ENCODE measurements at regions not wholly inside any gene's neighbourhood (a gene's known extent, or its start where the extent isn't known, plus 50 kb on each side); places are given as distances from the start of the nearest gene placed in this dataset.

- ATAC-seq = no peak
- no peaks in the 10 kb centered on the region for H3K36me3 Mint-ChIP-seq
- H3K27ac Mint-ChIP-seq = no peak overlapping the region
- no peaks in the 10 kb centered on the region for H3K27me3 Mint-ChIP-seq (ENCODE audit: low read depth)
- H3K9me3 Mint-ChIP-seq = peaks cover 10% of the 10 kb centered on the region
- DNase-seq (ENCODE audit: low spot score) = no peak
- no peak for TF ChIP-seq RELA (CRISPR knock-in tag; IDR thresholded peaks at IDR 0.05; ENCODE audit: borderline replicate concordance)
- TF ChIP-seq, protein P1, sequence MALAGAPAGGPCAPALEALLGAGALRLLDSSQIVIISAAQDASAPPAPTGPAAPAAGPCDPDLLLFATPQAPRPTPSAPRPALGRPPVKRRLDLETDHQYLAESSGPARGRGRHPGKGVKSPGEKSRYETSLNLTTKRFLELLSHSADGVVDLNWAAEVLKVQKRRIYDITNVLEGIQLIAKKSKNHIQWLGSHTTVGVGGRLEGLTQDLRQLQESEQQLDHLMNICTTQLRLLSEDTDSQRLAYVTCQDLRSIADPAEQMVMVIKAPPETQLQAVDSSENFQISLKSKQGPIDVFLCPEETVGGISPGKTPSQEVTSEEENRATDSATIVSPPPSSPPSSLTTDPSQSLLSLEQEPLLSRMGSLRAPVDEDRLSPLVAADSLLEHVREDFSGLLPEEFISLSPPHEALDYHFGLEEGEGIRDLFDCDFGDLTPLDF (CRISPR knock-in tag; IDR thresholded peaks at IDR 0.05) = no peak
- TF ChIP-seq CREB1 (CRISPR knock-in tag; IDR thresholded peaks at IDR 0.05) = no peak
- no peak for TF ChIP-seq E2F5 (CRISPR knock-in tag; IDR thresholded peaks at IDR 0.05)
- no peak for TF ChIP-seq NR3C1 (CRISPR knock-in tag; conservative IDR thresholded peaks at IDR 0.05; ENCODE audit: low read depth)
- no peak for TF ChIP-seq TP53 (CRISPR knock-in tag; IDR thresholded peaks at IDR 0.05)
- TF ChIP-seq, protein P2, sequence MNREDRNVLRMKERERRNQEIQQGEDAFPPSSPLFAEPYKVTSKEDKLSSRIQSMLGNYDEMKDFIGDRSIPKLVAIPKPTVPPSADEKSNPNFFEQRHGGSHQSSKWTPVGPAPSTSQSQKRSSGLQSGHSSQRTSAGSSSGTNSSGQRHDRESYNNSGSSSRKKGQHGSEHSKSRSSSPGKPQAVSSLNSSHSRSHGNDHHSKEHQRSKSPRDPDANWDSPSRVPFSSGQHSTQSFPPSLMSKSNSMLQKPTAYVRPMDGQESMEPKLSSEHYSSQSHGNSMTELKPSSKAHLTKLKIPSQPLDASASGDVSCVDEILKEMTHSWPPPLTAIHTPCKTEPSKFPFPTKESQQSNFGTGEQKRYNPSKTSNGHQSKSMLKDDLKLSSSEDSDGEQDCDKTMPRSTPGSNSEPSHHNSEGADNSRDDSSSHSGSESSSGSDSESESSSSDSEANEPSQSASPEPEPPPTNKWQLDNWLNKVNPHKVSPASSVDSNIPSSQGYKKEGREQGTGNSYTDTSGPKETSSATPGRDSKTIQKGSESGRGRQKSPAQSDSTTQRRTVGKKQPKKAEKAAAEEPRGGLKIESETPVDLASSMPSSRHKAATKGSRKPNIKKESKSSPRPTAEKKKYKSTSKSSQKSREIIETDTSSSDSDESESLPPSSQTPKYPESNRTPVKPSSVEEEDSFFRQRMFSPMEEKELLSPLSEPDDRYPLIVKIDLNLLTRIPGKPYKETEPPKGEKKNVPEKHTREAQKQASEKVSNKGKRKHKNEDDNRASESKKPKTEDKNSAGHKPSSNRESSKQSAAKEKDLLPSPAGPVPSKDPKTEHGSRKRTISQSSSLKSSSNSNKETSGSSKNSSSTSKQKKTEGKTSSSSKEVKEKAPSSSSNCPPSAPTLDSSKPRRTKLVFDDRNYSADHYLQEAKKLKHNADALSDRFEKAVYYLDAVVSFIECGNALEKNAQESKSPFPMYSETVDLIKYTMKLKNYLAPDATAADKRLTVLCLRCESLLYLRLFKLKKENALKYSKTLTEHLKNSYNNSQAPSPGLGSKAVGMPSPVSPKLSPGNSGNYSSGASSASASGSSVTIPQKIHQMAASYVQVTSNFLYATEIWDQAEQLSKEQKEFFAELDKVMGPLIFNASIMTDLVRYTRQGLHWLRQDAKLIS (CRISPR knock-in tag; IDR thresholded peaks at IDR 0.05; ENCODE audit: borderline replicate concordance) = no peak
- ChIA-PET CTCF (no interaction called here), POLR2A (no interaction called here)
- no peak overlapping the region for H3K4me3 Mint-ChIP-seq
- H3K4me1 Mint-ChIP-seq = no peaks in the 10 kb centered on the region
Measured at GRCh38 chr2:129469871-129470270, 509.6 kb upstream of the RAB6C start.

DNA sequence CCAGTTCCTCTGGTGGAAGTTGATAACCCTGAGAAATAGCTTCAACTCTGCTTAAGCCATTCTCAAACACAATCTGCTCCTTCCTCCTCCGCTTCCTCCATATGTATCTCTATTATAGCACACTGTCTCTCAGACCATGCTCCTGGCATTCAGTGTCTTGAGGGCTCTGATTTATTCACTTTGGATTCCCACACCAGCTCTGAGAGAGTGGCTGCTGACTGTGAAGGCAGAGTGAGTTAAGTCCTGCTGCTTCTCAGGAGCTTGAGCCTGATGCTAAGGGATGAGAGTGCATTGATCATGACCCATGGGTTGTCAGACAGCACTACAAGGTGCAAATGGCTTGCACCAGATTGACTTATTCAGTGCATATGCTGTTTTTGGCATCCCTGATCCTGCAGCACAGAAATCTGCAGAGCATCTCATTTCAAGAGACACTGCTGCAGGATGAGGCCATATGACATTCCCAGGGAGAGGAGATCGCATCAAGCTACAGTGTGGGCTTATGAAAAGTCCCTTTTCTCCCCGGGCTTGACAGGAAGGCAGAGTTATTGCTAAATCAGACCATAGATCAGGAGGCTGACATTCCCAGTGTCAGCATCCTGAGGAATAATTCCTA is 500.5 kb upstream of the RAB6C start:
- peaks cover 8% of the 10 kb centered on the region for H3K9me3 Mint-ChIP-seq
- TF ChIP-seq, protein P3, sequence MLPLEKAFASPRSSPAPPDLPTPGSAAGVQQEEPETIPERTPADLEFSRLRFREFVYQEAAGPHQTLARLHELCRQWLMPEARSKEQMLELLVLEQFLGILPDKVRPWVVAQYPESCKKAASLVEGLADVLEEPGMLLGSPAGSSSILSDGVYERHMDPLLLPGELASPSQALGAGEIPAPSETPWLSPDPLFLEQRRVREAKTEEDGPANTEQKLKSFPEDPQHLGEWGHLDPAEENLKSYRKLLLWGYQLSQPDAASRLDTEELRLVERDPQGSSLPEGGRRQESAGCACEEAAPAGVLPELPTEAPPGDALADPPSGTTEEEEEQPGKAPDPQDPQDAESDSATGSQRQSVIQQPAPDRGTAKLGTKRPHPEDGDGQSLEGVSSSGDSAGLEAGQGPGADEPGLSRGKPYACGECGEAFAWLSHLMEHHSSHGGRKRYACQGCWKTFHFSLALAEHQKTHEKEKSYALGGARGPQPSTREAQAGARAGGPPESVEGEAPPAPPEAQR (CRISPR knock-in tag; IDR thresholded peaks at IDR 0.05) = no peak
- TF ChIP-seq FOXJ3 (CRISPR knock-in tag; IDR thresholded peaks at IDR 0.05; ENCODE audit: borderline replicate concordance) (no peak), RELA (CRISPR knock-in tag; IDR thresholded peaks at IDR 0.05; ENCODE audit: borderline replicate concordance) (no peak), ZNF317 (CRISPR knock-in tag; IDR thresholded peaks at IDR 0.05; ENCODE audit: borderline replicate concordance, low read depth) (no peak)
- POLR2A ChIA-PET = no interaction called here
- H3K36me3 Mint-ChIP-seq = no peaks in the 10 kb centered on the region
- DNase-seq (ENCODE audit: low spot score) = no peak
- ATAC-seq = no peak
- CTCF ChIA-PET = no interaction called here
- H3K27ac Mint-ChIP-seq = no peak overlapping the region
- H3K4me1 Mint-ChIP-seq = peaks cover 17% of the 10 kb centered on the region
- H3K27me3 Mint-ChIP-seq (ENCODE audit: low read depth) = no peaks in the 10 kb centered on the region
- H3K4me3 Mint-ChIP-seq = no peak overlapping the region

- peaks cover 8% of the 10 kb centered on the region for H3K9me3 Mint-ChIP-seq
- POLR2A ChIA-PET = no interaction called here
- CTCF ChIA-PET = no interaction called here
- no peak overlapping the region for H3K27ac Mint-ChIP-seq
- no peak overlapping the region for H3K4me3 Mint-ChIP-seq
- TF ChIP-seq TEAD4 (CRISPR knock-in tag; IDR thresholded peaks at IDR 0.05) (no peak), TEAD1 (CRISPR knock-in tag; IDR thresholded peaks at IDR 0.05) (no peak), SP1 (CRISPR knock-in tag; conservative IDR thresholded peaks at IDR 0.05) (no peak), RELA (CRISPR knock-in tag; IDR thresholded peaks at IDR 0.05; ENCODE audit: borderline replicate concordance) (no peak), ATF6 (CRISPR knock-in tag; IDR thresholded peaks at IDR 0.05) (no peak), ETV6 (CRISPR knock-in tag; IDR thresholded peaks at IDR 0.05) (no peak)
- TF ChIP-seq, protein P3 (CRISPR knock-in tag; IDR thresholded peaks at IDR 0.05) = no peak
- TF ChIP-seq, protein P4, sequence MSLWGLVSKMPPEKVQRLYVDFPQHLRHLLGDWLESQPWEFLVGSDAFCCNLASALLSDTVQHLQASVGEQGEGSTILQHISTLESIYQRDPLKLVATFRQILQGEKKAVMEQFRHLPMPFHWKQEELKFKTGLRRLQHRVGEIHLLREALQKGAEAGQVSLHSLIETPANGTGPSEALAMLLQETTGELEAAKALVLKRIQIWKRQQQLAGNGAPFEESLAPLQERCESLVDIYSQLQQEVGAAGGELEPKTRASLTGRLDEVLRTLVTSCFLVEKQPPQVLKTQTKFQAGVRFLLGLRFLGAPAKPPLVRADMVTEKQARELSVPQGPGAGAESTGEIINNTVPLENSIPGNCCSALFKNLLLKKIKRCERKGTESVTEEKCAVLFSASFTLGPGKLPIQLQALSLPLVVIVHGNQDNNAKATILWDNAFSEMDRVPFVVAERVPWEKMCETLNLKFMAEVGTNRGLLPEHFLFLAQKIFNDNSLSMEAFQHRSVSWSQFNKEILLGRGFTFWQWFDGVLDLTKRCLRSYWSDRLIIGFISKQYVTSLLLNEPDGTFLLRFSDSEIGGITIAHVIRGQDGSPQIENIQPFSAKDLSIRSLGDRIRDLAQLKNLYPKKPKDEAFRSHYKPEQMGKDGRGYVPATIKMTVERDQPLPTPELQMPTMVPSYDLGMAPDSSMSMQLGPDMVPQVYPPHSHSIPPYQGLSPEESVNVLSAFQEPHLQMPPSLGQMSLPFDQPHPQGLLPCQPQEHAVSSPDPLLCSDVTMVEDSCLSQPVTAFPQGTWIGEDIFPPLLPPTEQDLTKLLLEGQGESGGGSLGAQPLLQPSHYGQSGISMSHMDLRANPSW (CRISPR knock-in tag; conservative IDR thresholded peaks at IDR 0.05; ENCODE audit: low read depth) = no peak
- ATAC-seq = peak; percentile 43; the same call in 1 of the 2 replicates
- no peaks in the 10 kb centered on the region for H3K36me3 Mint-ChIP-seq
- H3K4me1 Mint-ChIP-seq = peaks cover 17% of the 10 kb centered on the region
- DNase-seq (ENCODE audit: low spot score) = peak; percentile 18
- no peaks in the 10 kb centered on the region for H3K27me3 Mint-ChIP-seq (ENCODE audit: low read depth)
Measured at GRCh38 chr2:129479892-129480291, 499.6 kb upstream of the RAB6C start.
